ENCODE measurements at regions not wholly inside any gene's neighbourhood (a gene's known extent, or its start where the extent isn't known, plus 50 kb on each side); places are given as distances from the start of the nearest gene placed in this dataset.

GRCh38 chr15:66894986-66895780 lies 170.2 kb upstream of the SMAD3 start:
- Histone ChIP-seq H2BK15ac (ENCODE audit: low read depth, low read length) (no peak overlapping the region), H4K5ac (ENCODE audit: insufficient read length, low read depth, low read length) (no peak overlapping the region), H3K27me3 (ENCODE audit: insufficient read depth, low read length) (no peaks in the 10 kb centered on the region; the same call in 1 of the 2 replicates), H3K18ac (ENCODE audit: insufficient read length, low read depth, low read length) (no peak overlapping the region), H2BK20ac (ENCODE audit: low read depth, low read length, poor library complexity, severe bottlenecking) (no peak overlapping the region), H2BK5ac (ENCODE audit: insufficient read length, low read length) (no peak overlapping the region), H2AK5ac (ENCODE audit: insufficient read length, low read length) (no peak overlapping the region), H3K23me2 (ENCODE audit: insufficient read length, low read depth, low read length, poor library complexity, severe bottlenecking) (no peaks in the 10 kb centered on the region), H2AFZ (ENCODE audit: low read length) (no peak overlapping the region), H3K4me2 (ENCODE audit: insufficient read depth, insufficient read length, low read length) (no peak overlapping the region), H3K56ac (ENCODE audit: insufficient read length, low read depth, low read length) (no peak overlapping the region), H3K9ac (ENCODE audit: extremely low read depth, insufficient read length, low read length) (no peak overlapping the region), H3K27ac (ENCODE audit: insufficient read length, low read depth, low read length) (no peak overlapping the region), H3K4me1 (ENCODE audit: insufficient read depth, low read length) (peaks cover 2% of the 10 kb centered on the region; the same call in 1 of the 2 replicates), H3K23ac (ENCODE audit: insufficient read length, low read depth, low read length) (no peak overlapping the region), H2BK120ac (ENCODE audit: low read depth, low read length, poor library complexity, severe bottlenecking) (no peak overlapping the region), H2BK12ac (ENCODE audit: insufficient read length, low read depth, low read length) (no peak overlapping the region), H3K14ac (ENCODE audit: insufficient read depth, low read length) (no peak overlapping the region), H3T11ph (ENCODE audit: low read length) (no peak overlapping the region), H4K20me1 (ENCODE audit: control insufficient read depth, insufficient read depth, insufficient read length) (no peaks in the 10 kb centered on the region), H3K79me2 (ENCODE audit: insufficient read depth, low read length) (no peaks in the 10 kb centered on the region), H3K9me3 (ENCODE audit: control insufficient read depth, low read depth, low read length) (no peaks in the 10 kb centered on the region), H3K4ac (ENCODE audit: low read depth, low read length) (no peak overlapping the region), H4K91ac (ENCODE audit: insufficient read length, low read depth, low read length) (no peak overlapping the region), H3K79me1 (ENCODE audit: insufficient read depth, low read depth, low read length, poor library complexity, severe bottlenecking) (no peaks in the 10 kb centered on the region), H4K8ac (replicated peaks; ENCODE audit: insufficient read length, low read depth, low read length) (no peak overlapping the region)
- H3K4me3 Mint-ChIP-seq: no peak overlapping the region
- peak overlapping the region in 1 of 3 experiments; percentile 23; a peak in 1 of 7 replicates for H3K27ac Mint-ChIP-seq
- no peak for DNase-seq
- H3K9me3 Mint-ChIP-seq: peaks cover 3 to 8% of the 10 kb centered on the region in 2 experiments; a peak in 4 of 5 replicates
- TF ChIP-seq CTCF (conservative IDR thresholded peaks at IDR 0.05): no peak
- H3K27me3 Mint-ChIP-seq (ENCODE audit: low read depth): no peaks in the 10 kb centered on the region; the same call in 1 of the 2 replicates
- no peaks in the 10 kb centered on the region for H3K36me3 Mint-ChIP-seq (ENCODE audit: insufficient read depth in 1 of 3, low read depth in 3 of 3)
- peaks cover 12 to 20% of the 10 kb centered on the region in 2 experiments for H3K4me1 Mint-ChIP-seq
- WGBS (ENCODE audit: extremely low coverage, insufficient read length, low lambda C conversion rate): no CpG with 5 or more reads among the region's 4 CpGs

Data from H9 (cell line).